GM13977 (cell line): ENCODE measurements at regions not wholly inside any gene's neighbourhood (a gene's known extent, or its start where the extent isn't known, plus 50 kb on each side); places are given as distances from the start of the nearest gene placed in this dataset.

Source experiments
- DNase-seq: peaks from one replicate; pipeline ENCODE4 v3.0.0; 2012; ENCODE audit warnings: low spot score
- CTCF ChIP-seq: IDR thresholded peaks from 2 replicates; pipeline ENCODE4 v1.5.1; 2012; ENCODE audit warnings: mild to moderate bottlenecking, control low read depth; ENCODE audit not compliant: insufficient read depth; ENCODE audit errors: extremely low read depth, missing control alignments
- in situ Hi-C: fragments of 300-500 bp; cut with MboI; formaldehyde crosslinking; loops from one replicate; pipeline ENCODE4 v1.12.0; 2022; ENCODE audit warnings: low sequenced_read_pairs, low pct_unique_long_range_greater_than_20kb, mixed read lengths, inconsistent platforms; ENCODE audit not compliant: unreplicated experiment

DNA sequence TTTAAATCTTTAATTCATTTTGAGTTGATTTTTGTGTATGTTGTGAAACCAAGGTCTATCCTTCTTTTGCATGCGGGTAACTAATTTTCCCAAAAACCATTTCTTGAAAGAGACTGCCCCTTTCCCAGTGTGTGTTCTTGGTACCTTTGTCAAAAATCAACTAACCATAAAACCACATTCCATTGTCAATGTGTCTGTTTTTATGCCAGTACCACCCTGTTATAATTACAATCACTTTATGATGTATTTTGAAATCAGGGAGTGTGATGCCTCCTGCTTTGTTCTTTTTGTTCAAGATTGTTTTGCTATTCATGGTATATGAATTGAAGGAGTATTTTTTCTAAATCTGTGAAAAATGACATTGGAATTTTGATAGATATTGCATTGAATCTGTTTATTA lies 689.6 kb downstream of the TSN start:
- in situ Hi-C loops: no loop called here
- TF ChIP-seq CTCF: no peak
- no peak for DNase-seq

GRCh38 chr2:122446761-122447160 lies 691.3 kb downstream of the TSN start:
- in situ Hi-C loops: no loop called here
- no peak for DNase-seq
- no peak for TF ChIP-seq CTCF

GRCh38 chr2:122447237-122447636 lies 691.8 kb downstream of the TSN start:
- in situ Hi-C loops: no loop called here
- no peak for DNase-seq
- TF ChIP-seq CTCF: no peak

- in situ Hi-C loops: no loop called here
- peak; percentile 53 for TF ChIP-seq CTCF
- no peak for DNase-seq
Observed at GRCh38 chr2:122451040-122451439, 695.6 kb downstream of the TSN start.

- no peak for DNase-seq
- in situ Hi-C loops: no loop called here
- TF ChIP-seq CTCF: no peak
Observed at GRCh38 chr2:122451697-122452096, 696.2 kb downstream of the TSN start.

DNA sequence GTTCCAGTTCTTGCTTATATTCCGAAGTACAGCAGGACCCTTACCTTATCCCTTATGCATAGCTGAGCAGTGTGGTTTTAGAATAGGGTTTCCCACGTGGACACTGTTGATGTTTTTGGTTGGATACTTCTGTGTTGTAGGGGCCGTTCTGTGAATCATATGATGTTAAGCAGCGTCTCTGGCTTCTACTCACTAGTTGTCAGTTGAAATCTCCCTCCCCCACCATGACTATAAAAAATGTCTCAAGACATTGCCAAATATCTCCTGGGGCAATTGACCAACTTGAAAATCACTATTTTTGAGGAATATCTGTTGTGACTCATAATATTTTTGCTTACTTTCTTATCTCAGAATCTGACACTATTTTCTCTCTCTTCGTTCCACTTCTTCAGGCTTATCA lies 713.7 kb downstream of the TSN start:
- in situ Hi-C loops: no loop called here
- no peak for DNase-seq
- no peak for TF ChIP-seq CTCF

- in situ Hi-C loops: no loop called here
- TF ChIP-seq CTCF: no peak
Observed at GRCh38 chr2:122471753-122472152, 716.3 kb downstream of the TSN start.

More at GRCh38 chr2:122471753-122472152, 716.3 kb downstream of the TSN start:
- no peak for DNase-seq
